NCI-H446 (cell line): ENCODE measurements at regions not wholly inside any gene's neighbourhood (a gene's known extent, or its start where the extent isn't known, plus 50 kb on each side); places are given as distances from the start of the nearest gene placed in this dataset.

ENCODE experiments used
- DNase-seq, 2 experiments: peaks; one replicate each; lab custom pipeline; 2025; lab: John Stamatoyannopoulos, UW

- DNase-seq = no peak
Measured at GRCh38 chr15:95557226-95558046, 773.1 kb upstream of the NR2F2 start.

- DNase-seq = no peak
Measured at GRCh38 chr15:95558131-95558530, 772.4 kb upstream of the NR2F2 start.

GRCh38 chr15:95558916-95559315, 771.6 kb upstream of the NR2F2 start:
- DNase-seq = no peak

- no peak for DNase-seq
Measured at GRCh38 chr15:95559875-95560394, 770.6 kb upstream of the NR2F2 start.

- DNase-seq = no peak
Measured at GRCh38 chr15:95561463-95561862, 769.0 kb upstream of the NR2F2 start.

GRCh38 chr15:95563634-95564033, 766.9 kb upstream of the NR2F2 start:
- DNase-seq = no peak

- no peak for DNase-seq
Measured at GRCh38 chr15:95565016-95565600, 765.4 kb upstream of the NR2F2 start.

- no peak for DNase-seq
Measured at GRCh38 chr15:95565690-95566089, 764.8 kb upstream of the NR2F2 start.

GRCh38 chr15:95567686-95568085, 762.8 kb upstream of the NR2F2 start:
- no peak for DNase-seq

- DNase-seq = no peak
Measured at GRCh38 chr15:95574053-95574452, 756.4 kb upstream of the NR2F2 start.

- DNase-seq = no peak
Measured at GRCh38 chr15:95577927-95578326, 752.6 kb upstream of the NR2F2 start.

- no peak for DNase-seq
Measured at GRCh38 chr15:95580121-95580520, 750.4 kb upstream of the NR2F2 start.

GRCh38 chr15:95581595-95581994, 748.9 kb upstream of the NR2F2 start:
- no peak for DNase-seq

GRCh38 chr15:95584088-95584487, 746.4 kb upstream of the NR2F2 start:
- no peak for DNase-seq

GRCh38 chr15:95588056-95588455, 742.4 kb upstream of the NR2F2 start:
- DNase-seq = no peak

- no peak for DNase-seq
Measured at GRCh38 chr15:95590533-95591044, 739.9 kb upstream of the NR2F2 start.

GRCh38 chr15:95591270-95591669, 739.2 kb upstream of the NR2F2 start:
- DNase-seq = no peak

GRCh38 chr15:95591886-95592285, 738.6 kb upstream of the NR2F2 start:
- DNase-seq = no peak

GRCh38 chr15:95594496-95594895, 736.0 kb upstream of the NR2F2 start:
- no peak for DNase-seq

GRCh38 chr15:95595759-95596158, 734.7 kb upstream of the NR2F2 start:
- DNase-seq = no peak

GRCh38 chr15:95596496-95596895, 734.0 kb upstream of the NR2F2 start:
- no peak for DNase-seq

- no peak for DNase-seq
Measured at GRCh38 chr15:95598251-95598855, 732.1 kb upstream of the NR2F2 start.

GRCh38 chr15:95600367-95600766, 730.1 kb upstream of the NR2F2 start:
- no peak for DNase-seq
